Heart left ventricle (tissue), 16 donors: ENCODE measurements at regions not wholly inside any gene's neighbourhood (a gene's known extent, or its start where the extent isn't known, plus 50 kb on each side); places are given as distances from the start of the nearest gene placed in this dataset.

Experiments
- ATAC-seq, 4 donors: fragments of 200-7000 bp; cut with Tn5 transposase; one replicate each; pipeline ENCODE4 v1.9.1; 2020 to 2022; ENCODE audit warnings: moderate library complexity in 4 of 4, mild to moderate bottlenecking in 3 of 4, moderate number of reproducible peaks in 1 of 4
- DNase-seq, 5 donors: peaks; one replicate each; pipeline ENCODE4 v3.0.0-alpha.2; 2020
- H3K27ac ChIP-seq, 12 donors: fragments of 200-600 bp; sonication (generic) in 4 of 12; one replicate each; pipeline versions ENCODE4 v1.5.0 to v1.8.0; 2016 to 2022; ENCODE audit warnings: mild to moderate bottlenecking in 2 of 12
- H3K27me3 ChIP-seq, 9 donors: fragments of 200-600 bp; sonication (generic) in 2 of 9; one replicate each; pipeline versions ENCODE4 v1.5.1 to v1.8.0; 2016 to 2022; ENCODE audit warnings: mild to moderate bottlenecking in 3 of 9
- H3K36me3 ChIP-seq, 9 donors: fragments of 200-600 bp; sonication (generic) in 2 of 9; one replicate each; pipeline versions ENCODE4 v1.5.0 to v1.8.0; 2018 to 2022; ENCODE audit warnings: mild to moderate bottlenecking in 2 of 9
- H3K4me1 ChIP-seq, 12 donors: fragments of 200-600 bp; sonication (generic) in 4 of 12; one replicate each; pipeline versions ENCODE4 v1.5.0 to v1.8.0; 2016 to 2022; ENCODE audit warnings: mild to moderate bottlenecking in 3 of 12
- H3K4me3 ChIP-seq, 12 donors: fragments of 200-600 bp; sonication (generic) in 4 of 12; one replicate each; pipeline versions ENCODE4 v1.5.0 to v1.8.0; 2017 to 2022; ENCODE audit warnings: mild to moderate bottlenecking in 9 of 12, moderate library complexity in 4 of 12
- H3K9me3 ChIP-seq, 12 donors: fragments of 200-600 bp; sonication (generic) in 4 of 12; one replicate each; pipeline versions ENCODE4 v1.5.0 to v1.8.0; 2016 to 2022; ENCODE audit warnings: mild to moderate bottlenecking in 1 of 12
- CTCF ChIP-seq, 12 donors: fragments of 200-600 bp; sonication (generic) in 4 of 12; IDR thresholded peaks; one replicate each; pipeline versions ENCODE4 v1.5.0 to v1.8.0; 2018 to 2022; ENCODE audit warnings: antibody characterized with exemption in 12 of 12, mild to moderate bottlenecking in 5 of 12
- POLR2A ChIP-seq, 2 donors: fragments of 450-650 bp; IDR thresholded peaks; one replicate each; pipeline ENCODE4 v1.6.1; 2017; ENCODE audit warnings: antibody characterized with exemption in 2 of 2, mild to moderate bottlenecking in 2 of 2, moderate library complexity in 2 of 2
- WGBS, 4 donors: extraction: QIAGEN DNeasy Blood & Tissue Kit in 2 of 4; methylation state at CpG; one replicate each; pipeline versions ENCODE4 v1.1.5 to v1.1.7; 2013 to 2018; 5-methylcytosine and 5-hydroxymethylcytosine counted together
- intact Hi-C, 10 donors: fragments of 100-400 bp; cut with DNase I; formaldehyde crosslinking; loops; one replicate each; pipeline versions ENCODE4 v1.11.1 to v1.14.2; 2022
- donor health status: ischemic (EF 13 %, LVEDD 7.1; RV severe dilation, severe dysfunction).
- donor health status: healthy with polysubstance abuse.
- donor health status: DM: no; HTN: yes; CAD: no.
- donor health status: DM: no; HTN: no; CAD: no.
- donor health status: ischemic (EF 25% LVEDD 6.9; RV normal size, moderate dysfunction).
- donor health status: ischemic (EF 25% LVEDD 5.7; RV mildly dilated, moderate dysfunction).
- donor health status: healthy.
- donor health status: DM: yes; HTN: yes; CAD: no.
- donor health status: ischemic (EF 35%, LVEDD 5.7; RV mildly dilated, moderate dysfunction).
- donor health status: nonischemic (EF 11% LVEDD 7.7; RV severe dilation, severe dysfunction).
- donor health status: DM: yes; HTN: yes; CAD: no.
- donor health status: PGD.
- donor health status: ischemic (EF 29% LVEDD 5.4; RV normal size, mild dysfunction).
- donor health status: nonischemic (EF 23%, LVEDD 6.1; RV moderate dilation, normal function).

- 79 to 85% (median 84%) methylated on average over 14 of the region's 14 CpGs for WGBS, 4 donors
- intact Hi-C loops = no loop called here
- Histone ChIP-seq H3K27ac (no peak overlapping the region), H3K9me3 (no peaks in the 10 kb centered on the region), H3K4me1 (no peaks in the 10 kb centered on the region), H3K36me3 (no peaks in the 10 kb centered on the region), H3K4me3 (no peak overlapping the region), H3K27me3 (peaks cover 0 to 8% (median 0%) of the 10 kb centered on the region in 9 donors)
- TF ChIP-seq POLR2A (IDR thresholded peaks at IDR 0.05) (no peak), CTCF (IDR thresholded peaks at IDR 0.05) (no peak)
- DNase-seq (no peak), ATAC-seq (no peak)
These were observed 69.3 kb downstream of the SHANK2 start for GRCh38 chr11:71182791-71183677.

DNA sequence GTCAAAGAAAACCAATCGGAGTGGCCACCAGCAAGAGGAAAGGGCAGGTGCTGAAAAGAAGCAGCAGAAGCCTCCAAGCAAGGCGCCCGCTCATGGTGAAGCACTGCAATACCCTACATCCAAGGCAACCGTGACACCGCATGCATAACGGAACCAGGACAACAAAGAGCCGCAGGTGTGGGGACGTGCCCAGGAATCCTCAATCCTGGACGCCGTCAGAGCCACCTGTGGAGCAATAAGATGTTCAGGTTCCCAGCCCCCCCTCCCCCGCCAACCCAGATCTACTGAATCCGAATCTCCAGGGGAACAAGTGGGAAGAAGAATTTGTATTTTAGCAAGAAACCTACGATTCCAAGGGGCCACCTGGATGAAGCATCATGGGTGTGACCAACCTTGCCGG, 70.8 kb downstream of the SHANK2 start:
- Histone ChIP-seq H3K27ac (no peak overlapping the region), H3K36me3 (no peaks in the 10 kb centered on the region), H3K4me3 (no peak overlapping the region), H3K9me3 (peaks cover 0 to 13% (median 2%) of the 10 kb centered on the region in 12 donors), H3K27me3 (peaks cover 0 to 9% (median 0%) of the 10 kb centered on the region in 9 donors), H3K4me1 (no peaks in the 10 kb centered on the region)
- no peak for TF ChIP-seq CTCF (IDR thresholded peaks at IDR 0.05)
- intact Hi-C loops = no loop called here
- no peak for DNase-seq
- no peak for ATAC-seq
- WGBS, 4 donors = 78 to 87% (median 82%) methylated on average over 14 of the region's 14 CpGs

GRCh38 chr11:71180694-71181470, 71.5 kb downstream of the SHANK2 start:
- TF ChIP-seq CTCF (IDR thresholded peaks at IDR 0.05) (no peak), POLR2A (IDR thresholded peaks at IDR 0.05) (no peak)
- no peaks in the 10 kb centered on the region for H3K4me1 ChIP-seq
- H3K9me3 ChIP-seq = peaks cover 0 to 20% (median 2%) of the 10 kb centered on the region in 12 donors
- intact Hi-C loops = no loop called here
- WGBS, 4 donors = 61 to 70% (median 68%) methylated on average over 15 of the region's 15 CpGs
- DNase-seq = no peak
- no peak overlapping the region for H3K27ac ChIP-seq
- peaks cover 0 to 9% (median 0%) of the 10 kb centered on the region in 9 donors for H3K27me3 ChIP-seq
- no peaks in the 10 kb centered on the region for H3K36me3 ChIP-seq
- no peak for ATAC-seq
- H3K4me3 ChIP-seq = no peak overlapping the region
